ENCODE measurements at regions not wholly inside any gene's neighbourhood (a gene's known extent, or its start where the extent isn't known, plus 50 kb on each side); places are given as distances from the start of the nearest gene placed in this dataset.

DNA sequence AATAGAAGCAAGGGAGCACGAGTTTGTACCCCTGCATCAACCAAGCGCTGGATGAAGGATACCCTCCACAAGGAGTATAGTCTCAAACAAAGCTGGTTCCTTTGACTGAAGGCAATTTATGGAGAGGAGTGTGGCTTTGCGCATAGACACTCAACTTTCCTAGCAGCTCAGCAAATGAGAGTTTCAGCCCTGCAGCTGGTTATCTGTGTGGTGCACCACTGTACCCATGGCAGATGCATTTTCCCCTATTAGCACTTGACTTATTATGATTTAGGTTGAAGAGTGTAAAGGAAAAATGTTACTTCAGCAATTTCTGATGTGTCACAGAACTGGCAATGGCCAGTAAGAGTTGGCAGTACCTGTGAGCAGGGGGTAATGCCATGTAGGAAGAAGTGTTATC is 440.1 kb upstream of the LINC00305 start (continued):
- TF ChIP-seq NBN (IDR thresholded peaks at IDR 0.05; ENCODE audit: low read depth) (no peak), PPARD (CRISPR knock-in tag; IDR thresholded peaks at IDR 0.05) (no peak)

DNA sequence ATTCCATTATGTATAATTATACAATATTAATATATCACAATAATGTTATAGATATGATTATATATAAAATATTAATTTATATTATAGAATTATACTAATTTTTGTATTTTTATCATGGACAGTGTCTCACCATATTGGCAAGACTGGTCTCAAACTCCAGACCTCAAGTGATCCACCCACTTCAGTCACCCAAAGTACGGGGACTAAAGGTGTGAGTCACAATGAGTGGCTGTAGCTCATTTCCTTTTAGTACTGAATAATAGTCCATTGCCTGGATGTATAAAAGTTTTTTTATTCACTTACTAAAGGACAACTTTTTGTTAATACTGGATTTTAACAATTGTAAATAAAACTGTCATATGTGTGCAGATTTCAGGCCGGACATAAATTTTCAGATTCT is 417.6 kb upstream of the LINC00305 start:
- Histone ChIP-seq H3K79me2 (ENCODE audit: control insufficient read depth, insufficient read depth, low read length) (no peaks in the 10 kb centered on the region), H2AFZ (ENCODE audit: low read depth, low read length) (no peak overlapping the region), H3K4me1 (replicated peaks in 1 of 2; ENCODE audit: control insufficient read depth in 2 of 2, insufficient read depth in 2 of 2, low read length in 2 of 2) (no peaks in the 10 kb centered on the region), H3K9me1 (ENCODE audit: control insufficient read depth, insufficient read depth, low read length) (no peaks in the 10 kb centered on the region), H3K4me3 (no peak overlapping the region), H3K36me3 (ENCODE audit: control insufficient read depth, insufficient read depth, low read length) (no peaks in the 10 kb centered on the region), H3K9me3 (replicated peaks; ENCODE audit: control insufficient read depth, insufficient read depth, low read depth, low read length) (no peaks in the 10 kb centered on the region), H3K27me3 (ENCODE audit: control insufficient read depth in 2 of 2, insufficient read depth in 2 of 2, low read length in 2 of 2) (no peaks in the 10 kb centered on the region), H3K27ac (ENCODE audit: extremely low read depth, low read depth, low read length) (no peak overlapping the region), H4K20me1 (replicated peaks; ENCODE audit: control insufficient read depth, insufficient read depth, low read length) (no peaks in the 10 kb centered on the region), H3K9ac (ENCODE audit: insufficient read depth in 1 of 2, low read depth in 2 of 2, low read length in 2 of 2) (no peak overlapping the region), H3K4me2 (ENCODE audit: insufficient read depth, low read length) (no peak overlapping the region)
- in situ Hi-C loops (cut with MboI): no loop called here
- DNase-seq (ENCODE audit: extremely low read depth in 1 of 4, low spot score in 3 of 4): no peak
- intact Hi-C loops (cut with micrococcal nuclease): no loop called here
- ChIA-PET POLR2A (no interaction called here), CTCF (ENCODE audit: low intra/inter-chr PET ratio) (no interaction called here)
- WGBS (ENCODE audit: insufficient coverage, low coverage, missing lambda C conversion rate): 0% methylated on average over 2 of the region's 2 CpGs
- no peak for ATAC-seq
- FAIRE-seq: no peak
- BruUV-seq (replicated peaks): no TSS peak
- TF ChIP-seq, protein P1, sequence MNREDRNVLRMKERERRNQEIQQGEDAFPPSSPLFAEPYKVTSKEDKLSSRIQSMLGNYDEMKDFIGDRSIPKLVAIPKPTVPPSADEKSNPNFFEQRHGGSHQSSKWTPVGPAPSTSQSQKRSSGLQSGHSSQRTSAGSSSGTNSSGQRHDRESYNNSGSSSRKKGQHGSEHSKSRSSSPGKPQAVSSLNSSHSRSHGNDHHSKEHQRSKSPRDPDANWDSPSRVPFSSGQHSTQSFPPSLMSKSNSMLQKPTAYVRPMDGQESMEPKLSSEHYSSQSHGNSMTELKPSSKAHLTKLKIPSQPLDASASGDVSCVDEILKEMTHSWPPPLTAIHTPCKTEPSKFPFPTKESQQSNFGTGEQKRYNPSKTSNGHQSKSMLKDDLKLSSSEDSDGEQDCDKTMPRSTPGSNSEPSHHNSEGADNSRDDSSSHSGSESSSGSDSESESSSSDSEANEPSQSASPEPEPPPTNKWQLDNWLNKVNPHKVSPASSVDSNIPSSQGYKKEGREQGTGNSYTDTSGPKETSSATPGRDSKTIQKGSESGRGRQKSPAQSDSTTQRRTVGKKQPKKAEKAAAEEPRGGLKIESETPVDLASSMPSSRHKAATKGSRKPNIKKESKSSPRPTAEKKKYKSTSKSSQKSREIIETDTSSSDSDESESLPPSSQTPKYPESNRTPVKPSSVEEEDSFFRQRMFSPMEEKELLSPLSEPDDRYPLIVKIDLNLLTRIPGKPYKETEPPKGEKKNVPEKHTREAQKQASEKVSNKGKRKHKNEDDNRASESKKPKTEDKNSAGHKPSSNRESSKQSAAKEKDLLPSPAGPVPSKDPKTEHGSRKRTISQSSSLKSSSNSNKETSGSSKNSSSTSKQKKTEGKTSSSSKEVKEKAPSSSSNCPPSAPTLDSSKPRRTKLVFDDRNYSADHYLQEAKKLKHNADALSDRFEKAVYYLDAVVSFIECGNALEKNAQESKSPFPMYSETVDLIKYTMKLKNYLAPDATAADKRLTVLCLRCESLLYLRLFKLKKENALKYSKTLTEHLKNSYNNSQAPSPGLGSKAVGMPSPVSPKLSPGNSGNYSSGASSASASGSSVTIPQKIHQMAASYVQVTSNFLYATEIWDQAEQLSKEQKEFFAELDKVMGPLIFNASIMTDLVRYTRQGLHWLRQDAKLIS (CRISPR knock-in tag; IDR thresholded peaks at IDR 0.05): no peak
- no peak for TF ChIP-seq ZNF584 (CRISPR knock-in tag; IDR thresholded peaks at IDR 0.05; ENCODE audit: low read depth)
- TF ChIP-seq CCAR2 (IDR thresholded peaks at IDR 0.05; ENCODE audit: low read depth, low read length): no peak
- TF ChIP-seq, protein P2, sequence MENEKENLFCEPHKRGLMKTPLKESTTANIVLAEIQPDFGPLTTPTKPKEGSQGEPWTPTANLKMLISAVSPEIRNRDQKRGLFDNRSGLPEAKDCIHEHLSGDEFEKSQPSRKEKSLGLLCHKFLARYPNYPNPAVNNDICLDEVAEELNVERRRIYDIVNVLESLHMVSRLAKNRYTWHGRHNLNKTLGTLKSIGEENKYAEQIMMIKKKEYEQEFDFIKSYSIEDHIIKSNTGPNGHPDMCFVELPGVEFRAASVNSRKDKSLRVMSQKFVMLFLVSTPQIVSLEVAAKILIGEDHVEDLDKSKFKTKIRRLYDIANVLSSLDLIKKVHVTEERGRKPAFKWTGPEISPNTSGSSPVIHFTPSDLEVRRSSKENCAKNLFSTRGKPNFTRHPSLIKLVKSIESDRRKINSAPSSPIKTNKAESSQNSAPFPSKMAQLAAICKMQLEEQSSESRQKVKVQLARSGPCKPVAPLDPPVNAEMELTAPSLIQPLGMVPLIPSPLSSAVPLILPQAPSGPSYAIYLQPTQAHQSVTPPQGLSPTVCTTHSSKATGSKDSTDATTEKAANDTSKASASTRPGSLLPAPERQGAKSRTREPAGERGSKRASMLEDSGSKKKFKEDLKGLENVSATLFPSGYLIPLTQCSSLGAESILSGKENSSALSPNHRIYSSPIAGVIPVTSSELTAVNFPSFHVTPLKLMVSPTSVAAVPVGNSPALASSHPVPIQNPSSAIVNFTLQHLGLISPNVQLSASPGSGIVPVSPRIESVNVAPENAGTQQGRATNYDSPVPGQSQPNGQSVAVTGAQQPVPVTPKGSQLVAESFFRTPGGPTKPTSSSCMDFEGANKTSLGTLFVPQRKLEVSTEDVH (IDR thresholded peaks at IDR 0.05; ENCODE audit: low read depth, partially characterized antibody): no peak
- TF ChIP-seq SAFB2 (IDR thresholded peaks at IDR 0.05; ENCODE audit: borderline replicate concordance, low read depth, low read length, severe bottlenecking): no peak
- TF ChIP-seq JUNB (CRISPR knock-in tag; conservative IDR thresholded peaks at IDR 0.05): no peak
- TF ChIP-seq NR1H2 (CRISPR knock-in tag; IDR thresholded peaks at IDR 0.05): no peak

Data from K562 (cell line).